ENCODE measurements at regions not wholly inside any gene's neighbourhood (a gene's known extent, or its start where the extent isn't known, plus 50 kb on each side); places are given as distances from the start of the nearest gene placed in this dataset.
"Not testable (repeated sequence)": the region's sequence is repeated elsewhere in the genome, so short reads cannot be mapped to it uniquely, and the experiment has no call there.

DNA sequence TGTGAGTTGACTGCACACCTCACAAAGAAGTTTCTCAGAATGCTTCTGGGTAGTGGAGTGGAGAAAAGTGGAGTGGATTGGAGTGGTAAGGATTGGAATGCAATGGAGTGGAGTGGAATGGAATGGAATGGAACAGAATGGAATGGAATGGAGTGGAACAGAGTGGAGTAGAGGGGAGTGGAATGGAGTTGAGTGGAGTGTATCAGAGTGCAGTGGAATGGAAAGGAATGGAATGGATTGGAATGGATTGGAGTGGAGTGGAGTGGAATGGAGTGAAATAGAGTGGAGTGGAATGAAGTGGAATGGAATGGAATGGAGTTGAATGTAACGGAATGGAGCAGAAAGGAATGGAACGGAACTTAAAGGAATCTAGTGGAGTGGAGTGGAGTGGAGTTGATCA is 5194.2 kb upstream of the TPTE start:
- not testable (repeated sequence) for H3K4me3 ChIP-seq (ENCODE audit: control insufficient read depth, low read depth, low read length); DNase-seq (ENCODE audit: low read depth)

- H3K4me3 ChIP-seq (ENCODE audit: control insufficient read depth, low read depth, low read length); DNase-seq (ENCODE audit: low read depth): not testable (repeated sequence)
Observed at GRCh38 chr21:5329311-5329939, 5192.0 kb upstream of the TPTE start.

GRCh38 chr21:5357839-5358238 is 5163.5 kb upstream of the TPTE start:
- peak; percentile 0 for DNase-seq (ENCODE audit: low read depth)
- not testable (repeated sequence) for H3K4me3 ChIP-seq (ENCODE audit: control insufficient read depth, low read depth, low read length)

All from fibroblast of mammary gland (primary cell).